H1 (cell line): ENCODE measurements at regions not wholly inside any gene's neighbourhood (a gene's known extent, or its start where the extent isn't known, plus 50 kb on each side); places are given as distances from the start of the nearest gene placed in this dataset.

Experiments
- CTCF ChIA-PET: fragments of 300-600 bp; sonication (Branson Sonifier 250); formaldehyde crosslinking; loops from one replicate; lab custom pipeline; 2021; ENCODE audit not compliant: partially characterized antibody; lab: Charles Lee
- POLR2A ChIA-PET: fragments of 300-600 bp; sonication (Branson Sonifier 250); formaldehyde crosslinking; loops from one replicate; lab custom pipeline; 2021; ENCODE audit warnings: inconsistent platforms; ENCODE audit not compliant: partially characterized antibody; lab: Charles Lee
- DNase-seq, 2 experiments: peaks; one replicate each; pipeline versions ENCODE4 v3.0.0 to v3.0.0-alpha.2; 2010 to 2022; ENCODE audit warnings: low spot score in 2 of 2, low read depth in 1 of 2, mixed read lengths in 1 of 2
- FAIRE-seq: peaks from 2 replicates; lab custom pipeline; 2011; peaks lifted over from hg19 to GRCh38; lab: Jason Lieb, UNC
- H2AFZ ChIP-seq: 2 replicates; pipeline ENCODE4 v1.8.1; 2012; ENCODE audit warnings: low read length, inconsistent platforms
- H2AK5ac ChIP-seq: 2 replicates; pipeline ENCODE4 v1.6.1; 2013; ENCODE audit warnings: low read depth, low read length
- H2BK120ac ChIP-seq: replicated peaks from 2 replicates; pipeline ENCODE3; 2013; ENCODE audit warnings: low read depth, low read length, inconsistent platforms
- H2BK12ac ChIP-seq: 2 replicates; pipeline ENCODE4 v1.6.1; 2013; ENCODE audit warnings: low read depth, low read length
- H2BK15ac ChIP-seq: 2 replicates; pipeline ENCODE4 v1.6.1; 2013; ENCODE audit warnings: low read length
- H2BK20ac ChIP-seq: 2 replicates; pipeline ENCODE4 v1.6.1; 2013; ENCODE audit warnings: low read length
- H2BK5ac ChIP-seq: 2 replicates; pipeline ENCODE4 v1.6.1; 2013; ENCODE audit warnings: low read depth, low read length
- H3K14ac ChIP-seq: 2 replicates; pipeline ENCODE4 v1.6.1; 2013; ENCODE audit warnings: inconsistent platforms; ENCODE audit not compliant: insufficient read length
- H3K18ac ChIP-seq: 2 replicates; pipeline ENCODE4 v1.6.1; 2013; ENCODE audit warnings: low read length; ENCODE audit errors: extremely low read depth
- H3K23ac ChIP-seq: 2 replicates; pipeline ENCODE4 v1.6.1; 2013; ENCODE audit warnings: inconsistent platforms; ENCODE audit not compliant: insufficient read length
- H3K23me2 ChIP-seq: 2 replicates; pipeline ENCODE4 v1.6.1; 2013; ENCODE audit warnings: low read depth, low read length
- H3K27ac ChIP-seq: 2 replicates; pipeline ENCODE4 v1.6.1; 2011; ENCODE audit warnings: low read depth, low read length, inconsistent platforms
- H3K27me3 ChIP-seq, 4 experiments: replicated peaks in 1 of 4; 1 replicate in 1 of 4; 2 replicates in 3 of 4; pipeline versions ENCODE4 v1.6.1 to v1.8.1; 2011 to 2013; ENCODE audit warnings: low read length in 3 of 4, mild to moderate bottlenecking in 3 of 4, inconsistent platforms in 2 of 4, mixed read lengths in 2 of 4, moderate library complexity in 1 of 4; ENCODE audit not compliant: control insufficient read depth in 3 of 4, insufficient read depth in 3 of 4; ENCODE audit errors: extremely low read depth in 1 of 4
- H3K36me3 ChIP-seq, 4 experiments: 2 replicates each; pipeline versions ENCODE4 v1.6.1 to v1.8.1; 2011 to 2013; ENCODE audit warnings: mild to moderate bottlenecking in 4 of 4, low read length in 3 of 4, moderate library complexity in 2 of 4, control low read depth in 1 of 4, inconsistent platforms in 1 of 4; ENCODE audit not compliant: insufficient read depth in 4 of 4, control insufficient read depth in 2 of 4
- H3K4ac ChIP-seq: replicated peaks from 2 replicates; pipeline ENCODE3; 2013; ENCODE audit warnings: low read length, low read depth, mixed read lengths, inconsistent platforms; ENCODE audit not compliant: insufficient read length
- H3K4me1 ChIP-seq, 4 experiments: replicated peaks in 1 of 4; 1 replicate in 1 of 4; 2 replicates in 3 of 4; pipeline versions ENCODE4 v1.6.1 to v1.8.1; 2011 to 2013; ENCODE audit warnings: low read length in 3 of 4, inconsistent platforms in 2 of 4, mixed read lengths in 1 of 4; ENCODE audit not compliant: insufficient read depth in 4 of 4, control insufficient read depth in 3 of 4
- H3K4me2 ChIP-seq, 2 experiments: 2 replicates each; pipeline versions ENCODE4 v1.6.1 to v1.8.1; 2011 to 2013; ENCODE audit warnings: low read depth in 2 of 2, low read length in 2 of 2, control low read depth in 1 of 2, inconsistent platforms in 1 of 2, mild to moderate bottlenecking in 1 of 2; ENCODE audit not compliant: insufficient read depth in 1 of 2
- H3K4me3 ChIP-seq, 4 experiments: fragments of 200-600, 300-600 bp in 1 of 4; sonication (generic), shearing (Covaris generic), sonication (Bioruptor Twin) in 1 of 4; 2 replicates each; pipeline versions ENCODE4 v1.5.1 to v1.8.1; 2011 to 2016; ENCODE audit warnings: low read length in 4 of 4, low read depth in 3 of 4, control low read depth in 2 of 4, inconsistent platforms in 2 of 4, mild to moderate bottlenecking in 2 of 4, mixed read lengths in 1 of 4, moderate library complexity in 1 of 4; ENCODE audit not compliant: insufficient read depth in 2 of 4; ENCODE audit errors: extremely low read depth in 1 of 4
- H3K56ac ChIP-seq: replicated peaks from 2 replicates; pipeline ENCODE3; 2013; ENCODE audit warnings: low read depth, mild to moderate bottlenecking, mixed read lengths, low read length, inconsistent platforms; ENCODE audit not compliant: insufficient read length
- H3K79me1 ChIP-seq: 2 replicates; pipeline ENCODE4 v1.6.1; 2013; ENCODE audit warnings: low read depth, low read length, control low read depth
- H3K79me2 ChIP-seq, 2 experiments: 2 replicates each; pipeline versions ENCODE4 v1.6.1 to v1.8.1; 2012 to 2013; ENCODE audit warnings: low read length in 2 of 2, mild to moderate bottlenecking in 2 of 2, inconsistent platforms in 1 of 2; ENCODE audit not compliant: insufficient read depth in 2 of 2, control insufficient read depth in 1 of 2
- H3K9ac ChIP-seq, 4 experiments: replicated peaks in 1 of 4; 1 replicate in 1 of 4; 2 replicates in 3 of 4; pipeline versions ENCODE4 v1.6.1 to v1.8.1; 2011 to 2013; ENCODE audit warnings: low read depth in 3 of 4, low read length in 3 of 4, control low read depth in 2 of 4, mild to moderate bottlenecking in 2 of 4, moderate library complexity in 2 of 4, inconsistent platforms in 1 of 4; ENCODE audit errors: extremely low read depth in 1 of 4
- H3K9me3 ChIP-seq, 2 experiments: 2 replicates each; pipeline versions ENCODE4 v1.6.1 to v1.8.1; 2012 to 2013; ENCODE audit warnings: mild to moderate bottlenecking in 2 of 2, moderate library complexity in 2 of 2, control low read depth in 1 of 2, inconsistent platforms in 1 of 2, low read depth in 1 of 2, low read length in 1 of 2, mixed read lengths in 1 of 2; ENCODE audit not compliant: insufficient read depth in 2 of 2
- H4K20me1 ChIP-seq, 2 experiments: replicated peaks in 1 of 2; 2 replicates each; pipeline versions ENCODE3 to v1.8.1; 2011 to 2013; ENCODE audit warnings: inconsistent platforms in 2 of 2, low read length in 2 of 2, mild to moderate bottlenecking in 1 of 2; ENCODE audit not compliant: insufficient read depth in 2 of 2, control insufficient read depth in 1 of 2
- H4K5ac ChIP-seq: 2 replicates; pipeline ENCODE4 v1.6.1; 2013; ENCODE audit warnings: low read length, low read depth, mixed read lengths, inconsistent platforms; ENCODE audit not compliant: insufficient read length
- H4K8ac ChIP-seq: 2 replicates; pipeline ENCODE4 v1.8.0; 2013; ENCODE audit warnings: mild to moderate bottlenecking, moderate library complexity, low read length, inconsistent platforms; ENCODE audit not compliant: insufficient read depth; ENCODE audit errors: extremely low read depth
- H4K91ac ChIP-seq: replicated peaks from 2 replicates; pipeline ENCODE3; 2013; ENCODE audit warnings: low read length, mixed read lengths, inconsistent platforms; ENCODE audit not compliant: insufficient read length
- BACH1 ChIP-seq: IDR thresholded peaks from 2 replicates; pipeline ENCODE4 v1.6.1; 2012; ENCODE audit warnings: low read length, improper control_type of control experiment
- CBX8 ChIP-seq: fragments of 300-800, 300-1000 bp; sonication (generic); IDR thresholded peaks from 2 replicates; pipeline ENCODE4 v1.7.1; 2016; ENCODE audit warnings: low read depth, low read length, borderline replicate concordance
- EGR1 ChIP-seq: IDR thresholded peaks from 2 replicates; pipeline ENCODE4 v1.6.1; 2011; ENCODE audit warnings: low read depth, low read length, borderline replicate concordance
- EZH2 ChIP-seq: fragments of 200-600 bp; sonication (generic); IDR thresholded peaks from 2 replicates; pipeline ENCODE4 v1.7.1; 2012; ENCODE audit warnings: low read depth, mild to moderate bottlenecking, moderate library complexity, low read length, inconsistent platforms; ENCODE audit not compliant: severe bottlenecking
- JUN ChIP-seq: IDR thresholded peaks from 2 replicates; pipeline ENCODE4 v1.6.1; 2011; ENCODE audit warnings: low read depth, mild to moderate bottlenecking, improper control_type of control experiment, low read length
- JUND ChIP-seq: IDR thresholded peaks from 2 replicates; pipeline ENCODE4 v1.6.1; 2011; ENCODE audit warnings: mild to moderate bottlenecking, improper control_type of control experiment, low read length
- KDM4A ChIP-seq: IDR thresholded peaks from one replicate; pipeline ENCODE4 v1.7.1; 2012; ENCODE audit warnings: low read depth, mild to moderate bottlenecking, moderate library complexity, low read length, inconsistent platforms; ENCODE audit not compliant: severe bottlenecking
- RFX5 ChIP-seq: IDR thresholded peaks from 2 replicates; pipeline ENCODE4 v1.6.1; 2011; ENCODE audit warnings: low read depth, low read length, improper control_type of control experiment, borderline replicate concordance
- RXRA ChIP-seq: IDR thresholded peaks from 2 replicates; pipeline ENCODE4 v1.6.1; 2011; ENCODE audit warnings: low read depth, mild to moderate bottlenecking, low read length, moderate library complexity; ENCODE audit not compliant: insufficient read depth
- SIN3A ChIP-seq, 2 experiments: IDR thresholded peaks in 1 of 2; conservative IDR thresholded peaks in 1 of 2; 2 replicates each; pipeline ENCODE4 v1.6.1; 2011 to 2012; ENCODE audit warnings: low read length in 2 of 2, improper control_type of control experiment in 1 of 2, low read depth in 1 of 2, mild to moderate bottlenecking in 1 of 2
- SP1 ChIP-seq: IDR thresholded peaks from 2 replicates; pipeline ENCODE4 v1.6.1; 2011; ENCODE audit warnings: low read depth, low read length
- YY1 ChIP-seq: IDR thresholded peaks from 2 replicates; pipeline ENCODE4 v1.6.1; 2011; ENCODE audit warnings: low read depth, mild to moderate bottlenecking, low read length
- ZNF274 ChIP-seq: IDR thresholded peaks from 2 replicates; pipeline ENCODE4 v1.7.0; 2012; ENCODE audit warnings: low read length, borderline replicate concordance; ENCODE audit errors: extremely low read depth
- WGBS, 2 experiments: shearing (Covaris generic) in 1 of 2; methylation state at CpG; one replicate each; pipeline versions ENCODE4 v1.1.6 to v1.1.7; 2013 to 2015; ENCODE audit warnings: low lambda C conversion rate in 2 of 2, mixed read lengths in 2 of 2, inconsistent platforms in 1 of 2, low coverage in 1 of 2, missing lambda C conversion rate in 1 of 2; ENCODE audit not compliant: insufficient replicate concordance in 2 of 2, insufficient coverage in 1 of 2, insufficient read length in 1 of 2; ENCODE audit errors: extremely low coverage in 1 of 2, missing lambda C conversion rate in 1 of 2; 5-methylcytosine and 5-hydroxymethylcytosine counted together
- TF ChIP-seq, protein P1 (sequence below): IDR thresholded peaks from 2 replicates; pipeline ENCODE4 v1.6.1; 2011; ENCODE audit warnings: low read length, improper control_type of control experiment

DNA sequence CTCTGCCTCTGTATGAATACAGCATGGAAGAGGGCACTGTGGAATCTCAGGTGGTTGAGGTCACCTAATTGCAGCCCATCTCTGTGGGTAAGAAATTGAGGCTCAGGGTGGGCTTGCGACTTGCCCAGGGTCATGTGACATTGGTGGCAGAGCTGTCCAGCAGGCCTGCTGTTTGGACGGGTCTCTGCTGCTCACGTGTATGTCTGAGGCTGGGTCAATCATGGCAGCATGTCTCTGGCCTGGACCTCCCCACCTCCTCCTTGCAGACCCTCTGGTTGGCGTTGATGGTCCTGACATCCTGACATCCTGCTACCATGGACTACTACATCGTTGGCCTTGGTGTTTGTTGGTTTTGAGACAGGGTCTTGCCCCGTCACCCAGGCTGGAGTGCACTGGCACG lies 64.3 kb upstream of the HPCAL1 start:
- Histone ChIP-seq H2AFZ (no peak overlapping the region), H3K14ac (no peak overlapping the region), H3K4me1 (peaks cover 0 to 3% (median 0%) of the 10 kb centered on the region in 4 experiments; a peak in 1 of 7 replicates), H2BK12ac (no peak overlapping the region), H3K36me3 (no peaks in the 10 kb centered on the region), H2AK5ac (no peak overlapping the region), H3K79me1 (no peaks in the 10 kb centered on the region), H3K23me2 (peaks cover 6% of the 10 kb centered on the region; the same call in 1 of the 2 replicates), H3K18ac (no peak overlapping the region), H3K4ac (no peak overlapping the region), H2BK20ac (no peak overlapping the region), H3K56ac (no peak overlapping the region), H3K4me2 (no peak overlapping the region), H3K27ac (no peak overlapping the region), H2BK120ac (no peak overlapping the region), H4K8ac (no peak overlapping the region), H2BK5ac (no peak overlapping the region), H3K23ac (no peak overlapping the region), H4K20me1 (peaks cover 0 to 7% of the 10 kb centered on the region in 2 experiments), H4K91ac (no peak overlapping the region), H3K79me2 (no peaks in the 10 kb centered on the region), H4K5ac (no peak overlapping the region), H3K9me3 (no peaks in the 10 kb centered on the region), H3K4me3 (no peak overlapping the region), H2BK15ac (no peak overlapping the region), H3K27me3 (no peaks in the 10 kb centered on the region), H3K9ac (no peak overlapping the region)
- FAIRE-seq = no peak
- WGBS, 2 experiments = 88% methylated on average over 7 of the region's 7 CpGs; no CpG with 5 or more reads in 1 of the 2 experiments
- no peak for DNase-seq
- POLR2A ChIA-PET = interaction anchor here (1.0 kb wide), 1 partner anchor 8 kb away, joined by 3 read pairs; no protein-coding TSS in a partner anchor
- CTCF ChIA-PET = interaction anchor here (0.7 to 9.3 kb wide), 7 partner anchors 8 to 200 kb away, joined by 3 to 95 read pairs (median 3); no protein-coding TSS in a partner anchor
- TF ChIP-seq EZH2 (no peak), ZNF274 (no peak), BACH1 (no peak), JUND (no peak), EGR1 (no peak), KDM4A (no peak), CBX8 (no peak), RXRA (no peak), JUN (no peak), SP1 (no peak), SIN3A (conservative IDR thresholded peaks at IDR 0.05 in 1 of 2, IDR thresholded peaks at IDR 0.05 in 1 of 2; ENCODE audit: low read depth in 1 of 2, low read length in 2 of 2) (no peak), RFX5 (no peak), YY1 (no peak)
- TF ChIP-seq, protein P1, sequence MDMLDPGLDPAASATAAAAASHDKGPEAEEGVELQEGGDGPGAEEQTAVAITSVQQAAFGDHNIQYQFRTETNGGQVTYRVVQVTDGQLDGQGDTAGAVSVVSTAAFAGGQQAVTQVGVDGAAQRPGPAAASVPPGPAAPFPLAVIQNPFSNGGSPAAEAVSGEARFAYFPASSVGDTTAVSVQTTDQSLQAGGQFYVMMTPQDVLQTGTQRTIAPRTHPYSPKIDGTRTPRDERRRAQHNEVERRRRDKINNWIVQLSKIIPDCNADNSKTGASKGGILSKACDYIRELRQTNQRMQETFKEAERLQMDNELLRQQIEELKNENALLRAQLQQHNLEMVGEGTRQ = no peak
